Neural cell (in vitro differentiated cells): ENCODE measurements at regions not wholly inside any gene's neighbourhood (a gene's known extent, or its start where the extent isn't known, plus 50 kb on each side); places are given as distances from the start of the nearest gene placed in this dataset.

Experiments
- H2AFZ ChIP-seq: fragments of 200-600, 300-800 bp; sonication (generic), shearing (Covaris generic); 2 replicates; pipeline ENCODE4 v1.6.0; 2014; ENCODE audit warnings: low read depth, mild to moderate bottlenecking, antibody characterized with exemption, low read length, moderate library complexity
- H3F3A ChIP-seq: fragments of 200-600 bp; shearing (Covaris generic); 2 replicates; pipeline ENCODE4 v1.6.1; 2016; ENCODE audit warnings: mild to moderate bottlenecking, moderate library complexity, mixed read lengths, antibody characterized with exemption, low read length; ENCODE audit not compliant: insufficient read depth, poor library complexity, severe bottlenecking
- H3K27ac ChIP-seq: fragments of 200-600, 300-800 bp; sonication (generic), shearing (Covaris generic); 2 replicates; pipeline ENCODE4 v1.5.1; 2014; ENCODE audit warnings: mild to moderate bottlenecking, low read length, moderate library complexity
- H3K27me3 ChIP-seq: fragments of 300-800, 200-600 bp; sonication (generic), shearing (Covaris generic); 2 replicates; pipeline ENCODE4 v1.6.0; 2014; ENCODE audit warnings: mild to moderate bottlenecking, low read depth, low read length, moderate library complexity; ENCODE audit not compliant: insufficient read depth
- H3K36me3 ChIP-seq: fragments of 300-800, 200-600 bp; sonication (generic), shearing (Covaris generic); 2 replicates; pipeline ENCODE4 v1.5.1; 2014; ENCODE audit warnings: mild to moderate bottlenecking, antibody characterized with exemption, low read length, moderate library complexity; ENCODE audit not compliant: insufficient read depth
- H3K4me2 ChIP-seq: fragments of 300-800, 200-600 bp; sonication (generic), shearing (Covaris generic); 2 replicates; pipeline ENCODE4 v1.6.0; 2014; ENCODE audit warnings: mild to moderate bottlenecking, low read length
- H3K4me3 ChIP-seq: fragments of 300-800, 200-600 bp; sonication (generic), shearing (Covaris generic); 2 replicates; pipeline ENCODE4 v1.5.1; 2014; ENCODE audit warnings: mild to moderate bottlenecking, low read length, moderate library complexity
- H3K79me2 ChIP-seq: fragments of 200-600 bp; shearing (Covaris generic); replicated peaks from 2 replicates; pipeline ENCODE4 v1.6.0; 2014; ENCODE audit warnings: mild to moderate bottlenecking, low read length, moderate library complexity; ENCODE audit not compliant: insufficient read depth
- H3K9ac ChIP-seq: fragments of 300-800, 200-600 bp; sonication (generic), shearing (Covaris generic); 2 replicates; pipeline ENCODE4 v1.6.1; 2016; ENCODE audit warnings: mild to moderate bottlenecking, low read length, mixed read lengths
- H3K9me2 ChIP-seq: fragments of 200-600 bp; shearing (Covaris generic); 2 replicates; pipeline ENCODE4 v1.6.1; 2016; ENCODE audit warnings: mild to moderate bottlenecking, low read length, mixed read lengths; ENCODE audit not compliant: insufficient read depth
- H3K9me3 ChIP-seq: fragments of 200-600, 300-800 bp; sonication (generic), shearing (Covaris generic); 2 replicates; pipeline ENCODE4 v1.6.1; 2016; ENCODE audit warnings: mild to moderate bottlenecking, mixed run types, low read length, moderate library complexity, mixed read lengths
- H4K20me1 ChIP-seq: fragments of 200-600 bp; shearing (Covaris generic); 2 replicates; pipeline ENCODE4 v1.6.1; 2016; ENCODE audit warnings: mild to moderate bottlenecking, mixed run types; ENCODE audit not compliant: insufficient read depth
- EP300 ChIP-seq: fragments of 450-650 bp; conservative IDR thresholded peaks from 2 replicates; pipeline ENCODE4 v1.6.1; 2014; ENCODE audit warnings: antibody characterized with exemption, mild to moderate bottlenecking, moderate library complexity; ENCODE audit not compliant: poor library complexity, severe bottlenecking
- EZH2 ChIP-seq: fragments of 200-600, 300-800 bp; shearing (Covaris generic), sonication (generic); IDR thresholded peaks from 2 replicates; pipeline ENCODE4 v1.6.1; 2014; ENCODE audit warnings: antibody characterized with exemption, low read length, borderline replicate concordance, mild to moderate bottlenecking; ENCODE audit not compliant: insufficient read depth, poor library complexity, severe bottlenecking
- MXI1 ChIP-seq: fragments of 450-650 bp; conservative IDR thresholded peaks from 2 replicates; pipeline ENCODE4 v1.6.1; 2014; ENCODE audit warnings: antibody characterized with exemption, mild to moderate bottlenecking; ENCODE audit not compliant: poor library complexity, severe bottlenecking
- POLR2AphosphoS5 ChIP-seq: IDR thresholded peaks from 2 replicates; pipeline ENCODE4 v1.6.1; 2012
- RAD21 ChIP-seq: fragments of 450-650 bp; conservative IDR thresholded peaks from 2 replicates; pipeline ENCODE4 v1.6.1; 2014; ENCODE audit warnings: antibody characterized with exemption, mild to moderate bottlenecking, moderate library complexity
- SMC3 ChIP-seq: fragments of 450-650 bp; conservative IDR thresholded peaks from 2 replicates; pipeline ENCODE4 v1.6.1; 2014; ENCODE audit warnings: antibody characterized with exemption, mild to moderate bottlenecking, moderate library complexity; ENCODE audit not compliant: poor library complexity
- TAF1 ChIP-seq: IDR thresholded peaks from 2 replicates; pipeline ENCODE4 v1.6.1; 2012; ENCODE audit warnings: low read depth
- TF ChIP-seq, protein P1 (sequence below): IDR thresholded peaks from 2 replicates; pipeline ENCODE4 v1.6.1; 2012; ENCODE audit warnings: borderline replicate concordance
- TF ChIP-seq, protein P2 (sequence below): fragments of 450-650 bp; IDR thresholded peaks from 2 replicates; pipeline ENCODE4 v1.5.1; 2014; ENCODE audit warnings: antibody characterized with exemption, mild to moderate bottlenecking, moderate library complexity; ENCODE audit not compliant: poor library complexity, severe bottlenecking

DNA sequence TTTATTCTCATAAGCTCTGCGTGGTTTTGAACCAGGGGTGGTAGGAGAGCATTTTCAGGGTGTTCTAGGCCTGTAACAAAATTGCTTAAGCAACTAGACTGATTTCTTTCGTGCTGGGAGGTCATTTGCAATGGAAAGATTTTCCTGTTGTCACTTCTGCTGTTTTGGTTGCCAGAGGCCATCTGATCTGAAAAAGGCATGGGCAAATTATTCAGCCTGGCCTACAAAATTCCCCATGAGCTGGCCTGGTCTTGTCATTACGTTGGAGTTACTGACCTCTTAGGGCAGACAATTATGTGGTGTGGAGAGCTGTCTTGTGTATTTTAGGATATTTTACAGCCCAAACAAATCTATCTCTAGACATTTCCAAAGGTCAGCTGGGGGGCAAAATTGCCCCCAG lies 444.4 kb upstream of the DAB1 start:
- Histone ChIP-seq H3K27ac (no peak overlapping the region), H3K27me3 (no peaks in the 10 kb centered on the region), H3K4me2 (no peak overlapping the region), H3K9ac (no peak overlapping the region), H3K4me3 (no peak overlapping the region), H3K9me2 (no peaks in the 10 kb centered on the region), H2AFZ (no peak overlapping the region), H3K36me3 (no peaks in the 10 kb centered on the region), H3K9me3 (no peaks in the 10 kb centered on the region), H3K79me2 (no peaks in the 10 kb centered on the region), H3F3A (no peaks in the 10 kb centered on the region), H4K20me1 (no peaks in the 10 kb centered on the region)
- TF ChIP-seq SMC3 (no peak), POLR2AphosphoS5 (no peak), RAD21 (no peak), EZH2 (no peak), TAF1 (no peak), MXI1 (no peak), EP300 (no peak)
- TF ChIP-seq, protein P1, sequence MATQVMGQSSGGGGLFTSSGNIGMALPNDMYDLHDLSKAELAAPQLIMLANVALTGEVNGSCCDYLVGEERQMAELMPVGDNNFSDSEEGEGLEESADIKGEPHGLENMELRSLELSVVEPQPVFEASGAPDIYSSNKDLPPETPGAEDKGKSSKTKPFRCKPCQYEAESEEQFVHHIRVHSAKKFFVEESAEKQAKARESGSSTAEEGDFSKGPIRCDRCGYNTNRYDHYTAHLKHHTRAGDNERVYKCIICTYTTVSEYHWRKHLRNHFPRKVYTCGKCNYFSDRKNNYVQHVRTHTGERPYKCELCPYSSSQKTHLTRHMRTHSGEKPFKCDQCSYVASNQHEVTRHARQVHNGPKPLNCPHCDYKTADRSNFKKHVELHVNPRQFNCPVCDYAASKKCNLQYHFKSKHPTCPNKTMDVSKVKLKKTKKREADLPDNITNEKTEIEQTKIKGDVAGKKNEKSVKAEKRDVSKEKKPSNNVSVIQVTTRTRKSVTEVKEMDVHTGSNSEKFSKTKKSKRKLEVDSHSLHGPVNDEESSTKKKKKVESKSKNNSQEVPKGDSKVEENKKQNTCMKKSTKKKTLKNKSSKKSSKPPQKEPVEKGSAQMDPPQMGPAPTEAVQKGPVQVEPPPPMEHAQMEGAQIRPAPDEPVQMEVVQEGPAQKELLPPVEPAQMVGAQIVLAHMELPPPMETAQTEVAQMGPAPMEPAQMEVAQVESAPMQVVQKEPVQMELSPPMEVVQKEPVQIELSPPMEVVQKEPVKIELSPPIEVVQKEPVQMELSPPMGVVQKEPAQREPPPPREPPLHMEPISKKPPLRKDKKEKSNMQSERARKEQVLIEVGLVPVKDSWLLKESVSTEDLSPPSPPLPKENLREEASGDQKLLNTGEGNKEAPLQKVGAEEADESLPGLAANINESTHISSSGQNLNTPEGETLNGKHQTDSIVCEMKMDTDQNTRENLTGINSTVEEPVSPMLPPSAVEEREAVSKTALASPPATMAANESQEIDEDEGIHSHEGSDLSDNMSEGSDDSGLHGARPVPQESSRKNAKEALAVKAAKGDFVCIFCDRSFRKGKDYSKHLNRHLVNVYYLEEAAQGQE, result no peak
- TF ChIP-seq, protein P2, sequence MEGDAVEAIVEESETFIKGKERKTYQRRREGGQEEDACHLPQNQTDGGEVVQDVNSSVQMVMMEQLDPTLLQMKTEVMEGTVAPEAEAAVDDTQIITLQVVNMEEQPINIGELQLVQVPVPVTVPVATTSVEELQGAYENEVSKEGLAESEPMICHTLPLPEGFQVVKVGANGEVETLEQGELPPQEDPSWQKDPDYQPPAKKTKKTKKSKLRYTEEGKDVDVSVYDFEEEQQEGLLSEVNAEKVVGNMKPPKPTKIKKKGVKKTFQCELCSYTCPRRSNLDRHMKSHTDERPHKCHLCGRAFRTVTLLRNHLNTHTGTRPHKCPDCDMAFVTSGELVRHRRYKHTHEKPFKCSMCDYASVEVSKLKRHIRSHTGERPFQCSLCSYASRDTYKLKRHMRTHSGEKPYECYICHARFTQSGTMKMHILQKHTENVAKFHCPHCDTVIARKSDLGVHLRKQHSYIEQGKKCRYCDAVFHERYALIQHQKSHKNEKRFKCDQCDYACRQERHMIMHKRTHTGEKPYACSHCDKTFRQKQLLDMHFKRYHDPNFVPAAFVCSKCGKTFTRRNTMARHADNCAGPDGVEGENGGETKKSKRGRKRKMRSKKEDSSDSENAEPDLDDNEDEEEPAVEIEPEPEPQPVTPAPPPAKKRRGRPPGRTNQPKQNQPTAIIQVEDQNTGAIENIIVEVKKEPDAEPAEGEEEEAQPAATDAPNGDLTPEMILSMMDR, result no peak

DNA sequence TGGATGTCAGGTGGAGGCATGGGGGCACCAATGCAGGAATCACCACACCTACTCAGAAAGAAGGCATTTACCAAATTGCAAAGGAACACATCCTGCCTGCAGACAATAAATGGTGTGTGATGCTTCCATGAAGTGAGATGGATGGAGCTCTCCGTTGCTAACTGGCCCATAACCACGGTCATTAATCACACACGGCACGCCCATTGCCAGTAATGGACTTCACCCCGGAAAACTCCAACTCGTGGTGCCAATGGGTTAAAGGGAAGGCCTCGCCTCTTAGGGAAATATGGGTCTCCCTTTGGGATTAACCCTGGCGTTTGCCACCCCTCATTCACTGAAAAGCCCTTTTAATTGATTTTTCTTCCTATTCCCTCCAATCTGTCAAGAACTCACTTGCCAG lies 443.1 kb upstream of the DAB1 start:
- Histone ChIP-seq H3K4me2 (no peak overlapping the region), H4K20me1 (no peaks in the 10 kb centered on the region), H3F3A (no peaks in the 10 kb centered on the region), H3K36me3 (no peaks in the 10 kb centered on the region), H3K27me3 (no peaks in the 10 kb centered on the region), H3K4me3 (no peak overlapping the region), H3K27ac (no peak overlapping the region), H2AFZ (no peak overlapping the region), H3K79me2 (no peaks in the 10 kb centered on the region), H3K9me2 (no peaks in the 10 kb centered on the region), H3K9me3 (no peaks in the 10 kb centered on the region), H3K9ac (no peak overlapping the region)
- TF ChIP-seq EP300 (no peak), EZH2 (no peak)
- TF ChIP-seq, protein P1, result no peak
- TF ChIP-seq, protein P2, result no peak
